ENCODE measurements at regions not wholly inside any gene's neighbourhood (a gene's known extent, or its start where the extent isn't known, plus 50 kb on each side); places are given as distances from the start of the nearest gene placed in this dataset.

- TF ChIP-seq EZH2 (IDR thresholded peaks at IDR 0.05; ENCODE audit: insufficient read depth, poor library complexity, severe bottlenecking) = no peak
- no peak for TF ChIP-seq EZH2phosphoT487 (IDR thresholded peaks at IDR 0.05; ENCODE audit: insufficient read depth, low read depth)
- no peaks in the 10 kb centered on the region for H3K79me2 ChIP-seq (ENCODE audit: insufficient read depth)
- no peak overlapping the region for H3K4me2 ChIP-seq (ENCODE audit: unreplicated experiment)
- in situ Hi-C loops (cut with MboI) = no loop called here
- H3K27me3 ChIP-seq (replicated peaks; ENCODE audit: insufficient read depth) = no peaks in the 10 kb centered on the region
- no peaks in the 10 kb centered on the region for H3K36me3 ChIP-seq (ENCODE audit: low read depth)
- no peak overlapping the region for H2AFZ ChIP-seq
- WGBS, 2 experiments (ENCODE audit: low coverage in 1 of 2, low lambda C conversion rate in 2 of 2, missing lambda C conversion rate in 2 of 2) = 5 to 8% methylated on average over 4 of the region's 4 CpGs
- H4K20me1 ChIP-seq (ENCODE audit: insufficient read depth) = no peaks in the 10 kb centered on the region
- no peak overlapping the region for H3K27ac ChIP-seq
- H3F3A ChIP-seq (ENCODE audit: insufficient read depth) = no peaks in the 10 kb centered on the region
- no peak for DNase-seq
- H3K9ac ChIP-seq = no peak overlapping the region
- no peak overlapping the region for H3K4me3 ChIP-seq
- no peaks in the 10 kb centered on the region for H3K9me3 ChIP-seq (ENCODE audit: low read depth)
- H3K4me1 ChIP-seq (ENCODE audit: insufficient read depth) = no peaks in the 10 kb centered on the region
- no peaks in the 10 kb centered on the region for H3K9me2 ChIP-seq (ENCODE audit: insufficient read depth)
Observed at GRCh38 chr5:5798462-5798861, 376.0 kb downstream of the ICE1 start.

- Histone ChIP-seq H3K27ac (no peak overlapping the region), H2AFZ (no peak overlapping the region), H3F3A (ENCODE audit: insufficient read depth) (no peaks in the 10 kb centered on the region), H3K9ac (no peak overlapping the region), H3K9me2 (ENCODE audit: insufficient read depth) (no peaks in the 10 kb centered on the region), H3K4me1 (ENCODE audit: insufficient read depth) (no peaks in the 10 kb centered on the region), H3K27me3 (replicated peaks; ENCODE audit: insufficient read depth) (no peaks in the 10 kb centered on the region), H3K4me2 (ENCODE audit: unreplicated experiment) (no peak overlapping the region), H3K36me3 (ENCODE audit: low read depth) (no peaks in the 10 kb centered on the region), H4K20me1 (ENCODE audit: insufficient read depth) (no peaks in the 10 kb centered on the region), H3K9me3 (ENCODE audit: low read depth) (no peaks in the 10 kb centered on the region), H3K4me3 (no peak overlapping the region), H3K79me2 (ENCODE audit: insufficient read depth) (no peaks in the 10 kb centered on the region)
- WGBS, 2 experiments (ENCODE audit: low coverage in 1 of 2, low lambda C conversion rate in 2 of 2, missing lambda C conversion rate in 2 of 2) = 13 to 27% methylated on average over 5 of the region's 5 CpGs
- TF ChIP-seq EZH2phosphoT487 (IDR thresholded peaks at IDR 0.05; ENCODE audit: insufficient read depth, low read depth) (no peak), EZH2 (IDR thresholded peaks at IDR 0.05; ENCODE audit: insufficient read depth, poor library complexity, severe bottlenecking) (no peak)
- no peak for DNase-seq
- in situ Hi-C loops (cut with MboI) = no loop called here
Observed at GRCh38 chr5:5798041-5798440, 375.6 kb downstream of the ICE1 start.

DNA sequence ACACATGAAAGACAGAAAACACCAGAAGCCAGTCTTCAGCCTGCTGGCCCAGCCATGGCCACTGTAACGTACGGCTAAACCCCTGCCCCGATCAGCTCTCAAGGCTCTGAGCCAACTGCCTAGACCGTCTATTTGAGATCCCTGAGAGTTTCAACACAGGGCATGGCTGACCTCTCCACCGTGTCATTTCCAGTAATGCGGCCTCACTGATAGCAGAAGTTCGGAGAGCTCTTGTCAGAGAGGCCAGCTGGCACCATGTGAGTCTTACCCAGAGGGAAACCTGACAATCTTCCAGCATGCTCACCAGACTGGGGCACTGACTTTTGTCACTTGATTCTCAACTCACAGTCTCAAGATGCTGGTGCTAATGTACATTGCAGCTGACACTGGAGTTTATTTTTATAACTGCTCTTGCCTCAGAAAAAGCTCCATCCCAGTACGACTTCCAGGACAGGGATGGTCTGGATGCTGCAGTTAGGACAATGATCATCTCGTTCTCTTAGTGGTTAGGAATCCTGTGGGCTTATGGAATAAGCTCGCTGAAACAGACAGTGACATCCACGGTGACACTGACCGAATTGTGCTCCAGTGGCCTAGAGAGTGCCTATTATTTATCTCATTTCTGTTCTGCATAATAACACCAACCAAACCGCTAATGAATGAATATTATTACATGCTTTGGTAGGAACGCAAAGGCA is 372.7 kb downstream of the ICE1 start:
- Histone ChIP-seq H3K4me3 (no peak overlapping the region), H3K79me2 (ENCODE audit: insufficient read depth) (no peaks in the 10 kb centered on the region), H3K9ac (no peak overlapping the region), H3K27me3 (replicated peaks; ENCODE audit: insufficient read depth) (no peaks in the 10 kb centered on the region), H3K9me2 (ENCODE audit: insufficient read depth) (no peaks in the 10 kb centered on the region), H3K4me1 (ENCODE audit: insufficient read depth) (no peaks in the 10 kb centered on the region), H3K27ac (no peak overlapping the region), H3K36me3 (ENCODE audit: low read depth) (no peaks in the 10 kb centered on the region), H3K9me3 (ENCODE audit: low read depth) (no peaks in the 10 kb centered on the region), H3F3A (ENCODE audit: insufficient read depth) (no peaks in the 10 kb centered on the region), H4K20me1 (ENCODE audit: insufficient read depth) (no peaks in the 10 kb centered on the region), H3K4me2 (ENCODE audit: unreplicated experiment) (no peak overlapping the region), H2AFZ (no peak overlapping the region)
- DNase-seq = no peak
- 25% methylated on average over 14 of the region's 14 CpGs for WGBS, 2 experiments (ENCODE audit: low coverage in 1 of 2, low lambda C conversion rate in 2 of 2, missing lambda C conversion rate in 2 of 2)
- TF ChIP-seq EZH2phosphoT487 (IDR thresholded peaks at IDR 0.05; ENCODE audit: insufficient read depth, low read depth) (no peak), EZH2 (IDR thresholded peaks at IDR 0.05; ENCODE audit: insufficient read depth, poor library complexity, severe bottlenecking) (no peak)
- in situ Hi-C loops (cut with MboI) = no loop called here

GRCh38 chr5:5794118-5794560 is 371.7 kb downstream of the ICE1 start:
- TF ChIP-seq EZH2phosphoT487 (IDR thresholded peaks at IDR 0.05; ENCODE audit: insufficient read depth, low read depth) (no peak), EZH2 (IDR thresholded peaks at IDR 0.05; ENCODE audit: insufficient read depth, poor library complexity, severe bottlenecking) (no peak)
- Histone ChIP-seq H3K79me2 (ENCODE audit: insufficient read depth) (no peaks in the 10 kb centered on the region), H3K36me3 (ENCODE audit: low read depth) (no peaks in the 10 kb centered on the region), H3K4me3 (no peak overlapping the region), H3K4me1 (ENCODE audit: insufficient read depth) (no peaks in the 10 kb centered on the region), H3K4me2 (ENCODE audit: unreplicated experiment) (no peak overlapping the region), H3K9me2 (ENCODE audit: insufficient read depth) (no peaks in the 10 kb centered on the region), H3K27ac (no peak overlapping the region), H3K27me3 (replicated peaks; ENCODE audit: insufficient read depth) (no peaks in the 10 kb centered on the region), H4K20me1 (ENCODE audit: insufficient read depth) (no peaks in the 10 kb centered on the region), H3K9ac (no peak overlapping the region), H2AFZ (no peak overlapping the region), H3F3A (ENCODE audit: insufficient read depth) (no peaks in the 10 kb centered on the region), H3K9me3 (ENCODE audit: low read depth) (no peaks in the 10 kb centered on the region)
- 15 to 18% methylated on average over 4 of the region's 4 CpGs for WGBS, 2 experiments (ENCODE audit: low coverage in 1 of 2, low lambda C conversion rate in 2 of 2, missing lambda C conversion rate in 2 of 2)
- in situ Hi-C loops (cut with MboI) = no loop called here
- no peak for DNase-seq

Data from GM23248 (cell line).